ENCODE measurements at regions not wholly inside any gene's neighbourhood (a gene's known extent, or its start where the extent isn't known, plus 50 kb on each side); places are given as distances from the start of the nearest gene placed in this dataset.

GRCh38 chr4:152052451-152053057, 291.7 kb upstream of the GATB start:
- TF ChIP-seq, protein P1, sequence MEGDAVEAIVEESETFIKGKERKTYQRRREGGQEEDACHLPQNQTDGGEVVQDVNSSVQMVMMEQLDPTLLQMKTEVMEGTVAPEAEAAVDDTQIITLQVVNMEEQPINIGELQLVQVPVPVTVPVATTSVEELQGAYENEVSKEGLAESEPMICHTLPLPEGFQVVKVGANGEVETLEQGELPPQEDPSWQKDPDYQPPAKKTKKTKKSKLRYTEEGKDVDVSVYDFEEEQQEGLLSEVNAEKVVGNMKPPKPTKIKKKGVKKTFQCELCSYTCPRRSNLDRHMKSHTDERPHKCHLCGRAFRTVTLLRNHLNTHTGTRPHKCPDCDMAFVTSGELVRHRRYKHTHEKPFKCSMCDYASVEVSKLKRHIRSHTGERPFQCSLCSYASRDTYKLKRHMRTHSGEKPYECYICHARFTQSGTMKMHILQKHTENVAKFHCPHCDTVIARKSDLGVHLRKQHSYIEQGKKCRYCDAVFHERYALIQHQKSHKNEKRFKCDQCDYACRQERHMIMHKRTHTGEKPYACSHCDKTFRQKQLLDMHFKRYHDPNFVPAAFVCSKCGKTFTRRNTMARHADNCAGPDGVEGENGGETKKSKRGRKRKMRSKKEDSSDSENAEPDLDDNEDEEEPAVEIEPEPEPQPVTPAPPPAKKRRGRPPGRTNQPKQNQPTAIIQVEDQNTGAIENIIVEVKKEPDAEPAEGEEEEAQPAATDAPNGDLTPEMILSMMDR (IDR thresholded peaks at IDR 0.05) = no peak
- no peak for TF ChIP-seq ZFX (IDR thresholded peaks at IDR 0.05; ENCODE audit: borderline replicate concordance)

All from 22Rv1 (cell line).